Caco-2 (cell line): ENCODE measurements at regions not wholly inside any gene's neighbourhood (a gene's known extent, or its start where the extent isn't known, plus 50 kb on each side); places are given as distances from the start of the nearest gene placed in this dataset.

Source experiments
- BruUV-seq: library from RNA; stranded (reverse); fragments of 400-500 nt; replicated peaks from 2 replicates; lab custom pipeline; 2021; lab: Mats Ljungman, UMichigan
- CTCF ChIA-PET: fragments of 300-600 bp; sonication (Branson Sonifier 250); formaldehyde crosslinking; loops from one replicate; lab custom pipeline; 2022; ENCODE audit warnings: antibody characterized with exemption; lab: Charles Lee
- POLR2A ChIA-PET: fragments of 300-600 bp; sonication (Branson Sonifier 250); formaldehyde crosslinking; loops from one replicate; lab custom pipeline; 2022; ENCODE audit warnings: antibody characterized with exemption; lab: Charles Lee
- DNase-seq, 2 experiments: peaks; one replicate each; pipeline versions ENCODE4 v3.0.0 to v3.0.0-alpha.2; 2020 to 2022
- H3K27me3 ChIP-seq: replicated peaks from 2 replicates; pipeline ENCODE4 v1.6.0; 2011; ENCODE audit warnings: low read length; ENCODE audit not compliant: control insufficient read depth, insufficient read depth
- H3K36me3 ChIP-seq: 2 replicates; pipeline ENCODE4 v1.5.1; 2011; ENCODE audit warnings: low read length; ENCODE audit not compliant: control insufficient read depth, insufficient read depth
- H3K4me1 ChIP-seq: fragments of 250-450 bp; sonication (Bioruptor Pico); 2 replicates; pipeline ENCODE4 v1.5.1; 2020; ENCODE audit warnings: mild to moderate bottlenecking
- H3K4me3 ChIP-seq: 2 replicates; pipeline ENCODE4 v1.5.1; 2011; ENCODE audit warnings: low read depth, mild to moderate bottlenecking, control low read depth, low read length
- H3K9me3 ChIP-seq: fragments of 250-450 bp; sonication (Bioruptor Pico); 2 replicates; pipeline ENCODE4 v1.5.1; 2020; ENCODE audit warnings: mild to moderate bottlenecking, moderate library complexity
- H3K27ac Mint-ChIP-seq: one replicate; pipeline ENCODE4 v1.8.0; 2022; ENCODE audit warnings: mixed read lengths; ENCODE audit not compliant: unreplicated experiment
- H3K27me3 Mint-ChIP-seq: one replicate; pipeline ENCODE4 v1.8.0; 2022; ENCODE audit warnings: mixed read lengths; ENCODE audit not compliant: insufficient read depth, unreplicated experiment
- H3K36me3 Mint-ChIP-seq: one replicate; pipeline ENCODE4 v1.8.0; 2022; ENCODE audit warnings: mild to moderate bottlenecking, mixed read lengths; ENCODE audit not compliant: insufficient read depth, unreplicated experiment
- H3K4me1 Mint-ChIP-seq: one replicate; pipeline ENCODE4 v1.8.0; 2022; ENCODE audit warnings: low read depth, mixed read lengths; ENCODE audit not compliant: unreplicated experiment
- H3K4me3 Mint-ChIP-seq: one replicate; pipeline ENCODE4 v1.8.0; 2022; ENCODE audit warnings: mild to moderate bottlenecking, moderate library complexity, mixed read lengths; ENCODE audit not compliant: unreplicated experiment
- H3K9me3 Mint-ChIP-seq: one replicate; pipeline ENCODE4 v1.8.0; 2022; ENCODE audit warnings: mixed read lengths; ENCODE audit not compliant: unreplicated experiment
- intact Hi-C: fragments of 100-400 bp; cut with micrococcal nuclease; formaldehyde crosslinking; loops from one replicate; pipeline ENCODE4 v1.10.0; 2022; ENCODE audit not compliant: unreplicated experiment
- TF ChIP-seq, protein P1 (sequence below), 2 experiments: fragments of 200-600 bp in 1 of 2; IDR thresholded peaks; 1 replicate in 1 of 2; 2 replicates in 1 of 2; pipeline versions ENCODE4 v1.5.1 to v1.8.0; 2011 to 2022; ENCODE audit warnings: antibody characterized with exemption in 1 of 2, control low read depth in 1 of 2, inconsistent platforms in 1 of 2, low read depth in 1 of 2, low read length in 1 of 2, mild to moderate bottlenecking in 1 of 2, moderate library complexity in 1 of 2; ENCODE audit not compliant: insufficient read depth in 1 of 2, severe bottlenecking in 1 of 2, unreplicated experiment in 1 of 2

DNA sequence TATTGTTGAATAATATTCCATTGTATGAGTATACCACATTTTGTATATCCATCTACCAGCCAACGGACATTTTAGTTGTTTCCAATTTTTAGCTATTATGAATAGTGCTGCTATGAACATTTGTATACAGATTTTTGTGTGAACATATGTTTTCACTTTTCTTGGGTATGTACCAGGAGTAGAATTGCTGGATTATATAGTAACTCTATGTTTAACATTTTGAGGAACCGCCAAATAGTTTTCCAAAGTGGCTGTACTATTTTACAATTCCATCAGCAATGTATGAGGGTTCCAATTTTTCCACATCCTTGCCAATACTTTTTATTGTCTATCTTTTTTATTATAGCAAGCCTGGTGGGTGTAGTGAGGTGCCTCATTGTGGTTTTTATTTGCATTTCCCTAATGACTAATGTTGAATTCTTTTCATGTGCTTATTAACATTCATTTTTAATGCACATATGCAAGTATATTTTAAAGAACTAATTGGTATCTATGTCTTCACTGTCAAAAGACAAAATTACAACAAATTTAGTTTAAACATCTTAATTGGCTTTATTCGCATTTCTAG is 77.5 kb upstream of the PIAS1 start:
- Mint-ChIP-seq H3K9me3 (peaks cover 22% of the 10 kb centered on the region), H3K27ac (no peak overlapping the region), H3K36me3 (peaks cover 6% of the 10 kb centered on the region), H3K27me3 (no peaks in the 10 kb centered on the region), H3K4me3 (no peak overlapping the region), H3K4me1 (no peaks in the 10 kb centered on the region)
- H3K9me3 ChIP-seq = peaks cover 4% of the 10 kb centered on the region; the same call in 1 of the 2 replicates
- H3K4me3 ChIP-seq = no peak overlapping the region
- ChIA-PET POLR2A (no interaction called here), CTCF (no interaction called here)
- DNase-seq = no peak
- H3K27me3 ChIP-seq = no peaks in the 10 kb centered on the region
- BruUV-seq = no TSS peak
- TF ChIP-seq, protein P1, sequence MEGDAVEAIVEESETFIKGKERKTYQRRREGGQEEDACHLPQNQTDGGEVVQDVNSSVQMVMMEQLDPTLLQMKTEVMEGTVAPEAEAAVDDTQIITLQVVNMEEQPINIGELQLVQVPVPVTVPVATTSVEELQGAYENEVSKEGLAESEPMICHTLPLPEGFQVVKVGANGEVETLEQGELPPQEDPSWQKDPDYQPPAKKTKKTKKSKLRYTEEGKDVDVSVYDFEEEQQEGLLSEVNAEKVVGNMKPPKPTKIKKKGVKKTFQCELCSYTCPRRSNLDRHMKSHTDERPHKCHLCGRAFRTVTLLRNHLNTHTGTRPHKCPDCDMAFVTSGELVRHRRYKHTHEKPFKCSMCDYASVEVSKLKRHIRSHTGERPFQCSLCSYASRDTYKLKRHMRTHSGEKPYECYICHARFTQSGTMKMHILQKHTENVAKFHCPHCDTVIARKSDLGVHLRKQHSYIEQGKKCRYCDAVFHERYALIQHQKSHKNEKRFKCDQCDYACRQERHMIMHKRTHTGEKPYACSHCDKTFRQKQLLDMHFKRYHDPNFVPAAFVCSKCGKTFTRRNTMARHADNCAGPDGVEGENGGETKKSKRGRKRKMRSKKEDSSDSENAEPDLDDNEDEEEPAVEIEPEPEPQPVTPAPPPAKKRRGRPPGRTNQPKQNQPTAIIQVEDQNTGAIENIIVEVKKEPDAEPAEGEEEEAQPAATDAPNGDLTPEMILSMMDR (IDR thresholded peaks at IDR 0.05; ENCODE audit: insufficient read depth in 1 of 2, low read depth in 1 of 2, low read length in 1 of 2, severe bottlenecking in 1 of 2, unreplicated experiment in 1 of 2) = no peak
- intact Hi-C loops = no loop called here
- H3K4me1 ChIP-seq = no peaks in the 10 kb centered on the region
- no peaks in the 10 kb centered on the region for H3K36me3 ChIP-seq

DNA sequence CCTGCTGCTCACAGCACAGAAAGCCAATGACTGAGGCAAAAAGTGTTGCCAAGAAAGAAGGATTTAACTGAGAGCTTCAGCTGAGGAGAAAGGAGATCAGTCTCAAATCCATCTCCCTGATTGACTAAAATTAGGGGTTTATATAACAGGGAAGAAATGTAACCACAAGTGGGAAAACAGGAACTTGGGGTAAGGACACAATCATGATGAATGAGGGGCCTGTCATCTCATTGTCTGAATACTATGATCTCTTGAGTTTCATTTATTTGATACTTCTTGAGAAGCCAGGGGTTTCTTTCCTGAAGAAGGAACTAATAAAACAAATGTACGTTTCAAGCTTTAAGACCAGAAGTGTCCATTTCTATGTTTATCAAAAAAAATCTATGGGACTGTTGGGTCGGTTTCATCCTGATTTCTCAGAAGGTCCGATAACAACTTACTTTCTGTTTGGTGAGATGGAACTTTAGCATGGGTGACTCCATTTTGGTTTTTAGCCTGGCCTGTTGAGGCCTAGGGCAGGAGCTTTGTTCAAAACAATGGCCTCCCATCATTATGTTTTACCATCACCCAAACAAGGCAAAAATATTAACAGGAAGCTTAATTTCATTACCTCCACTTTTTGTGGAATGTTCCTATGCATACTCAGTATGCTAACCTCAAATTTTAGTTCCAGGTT is 76.6 kb upstream of the PIAS1 start:
- Histone ChIP-seq H3K4me3 (no peak overlapping the region), H3K4me1 (no peaks in the 10 kb centered on the region), H3K9me3 (peaks cover 4% of the 10 kb centered on the region; the same call in 1 of the 2 replicates), H3K36me3 (no peaks in the 10 kb centered on the region), H3K27me3 (no peaks in the 10 kb centered on the region)
- Mint-ChIP-seq H3K27me3 (no peaks in the 10 kb centered on the region), H3K4me3 (no peak overlapping the region), H3K4me1 (no peaks in the 10 kb centered on the region), H3K36me3 (peaks cover 6% of the 10 kb centered on the region), H3K27ac (no peak overlapping the region), H3K9me3 (peaks cover 22% of the 10 kb centered on the region)
- CTCF ChIA-PET = no interaction called here
- no TSS peak for BruUV-seq
- no peak for DNase-seq
- intact Hi-C loops = no loop called here
- TF ChIP-seq, protein P1 (IDR thresholded peaks at IDR 0.05; ENCODE audit: insufficient read depth in 1 of 2, low read depth in 1 of 2, low read length in 1 of 2, severe bottlenecking in 1 of 2, unreplicated experiment in 1 of 2) = no peak
- POLR2A ChIA-PET = no interaction called here

DNA sequence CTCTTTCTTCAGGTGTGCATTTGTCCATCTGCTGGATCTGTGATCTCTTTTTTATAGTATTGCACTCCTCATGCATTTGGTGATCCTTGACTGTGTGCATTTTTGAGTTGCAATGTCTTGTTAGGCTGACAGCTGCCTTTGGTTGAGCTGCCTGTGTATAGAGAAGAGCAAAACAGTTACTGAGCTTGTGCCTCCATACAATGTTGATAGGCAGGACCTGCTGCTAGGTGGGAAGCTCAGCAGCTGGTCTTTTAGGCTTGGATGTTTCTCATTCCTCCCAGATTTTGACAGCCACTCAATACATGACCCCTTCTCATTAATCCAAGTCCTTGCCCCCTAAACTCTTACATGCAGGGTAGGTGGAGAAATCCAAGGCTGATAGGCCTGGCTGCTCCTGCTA is 74.8 kb upstream of the PIAS1 start:
- H3K27ac Mint-ChIP-seq = no peak overlapping the region
- TF ChIP-seq, protein P1 (IDR thresholded peaks at IDR 0.05; ENCODE audit: insufficient read depth in 1 of 2, low read depth in 1 of 2, low read length in 1 of 2, severe bottlenecking in 1 of 2, unreplicated experiment in 1 of 2) = no peak
- Histone ChIP-seq H3K27me3 (no peaks in the 10 kb centered on the region), H3K4me3 (no peak overlapping the region), H3K9me3 (peaks cover 4% of the 10 kb centered on the region; the same call in 1 of the 2 replicates), H3K4me1 (no peaks in the 10 kb centered on the region), H3K36me3 (no peaks in the 10 kb centered on the region)
- no TSS peak for BruUV-seq
- H3K27me3 Mint-ChIP-seq = no peaks in the 10 kb centered on the region
- no peak overlapping the region for H3K4me3 Mint-ChIP-seq
- ChIA-PET CTCF (no interaction called here), POLR2A (no interaction called here)
- intact Hi-C loops = no loop called here
- no peak for DNase-seq
- peaks cover 6% of the 10 kb centered on the region for H3K36me3 Mint-ChIP-seq
- peaks cover 2% of the 10 kb centered on the region for H3K4me1 Mint-ChIP-seq
- H3K9me3 Mint-ChIP-seq = peaks cover 22% of the 10 kb centered on the region
